Smooth muscle cell (in vitro differentiated cells): ENCODE measurements at regions not wholly inside any gene's neighbourhood (a gene's known extent, or its start where the extent isn't known, plus 50 kb on each side); places are given as distances from the start of the nearest gene placed in this dataset.

Experiments used
- DNase-seq: peaks from one replicate; lab custom pipeline; 2025; ENCODE audit not compliant: unreplicated experiment; lab: John Stamatoyannopoulos, UW
- H2AFZ ChIP-seq: fragments of 200-600 bp; sonication (generic); 2 replicates; pipeline ENCODE4 v1.6.0; 2016; ENCODE audit warnings: antibody characterized with exemption, low read depth, mild to moderate bottlenecking
- H3F3A ChIP-seq: fragments of 200-600 bp; sonication (generic); 2 replicates; pipeline ENCODE4 v1.6.0; 2017; ENCODE audit warnings: antibody characterized with exemption, low read depth
- H3K27ac ChIP-seq: fragments of 200-600 bp; sonication (generic); 2 replicates; pipeline ENCODE4 v1.5.1; 2016; ENCODE audit warnings: low read depth, mild to moderate bottlenecking
- H3K27me3 ChIP-seq: fragments of 200-600 bp; sonication (generic); 2 replicates; pipeline ENCODE4 v1.6.1; 2016; ENCODE audit warnings: low read depth, mild to moderate bottlenecking
- H3K36me3 ChIP-seq: fragments of 200-600 bp; sonication (generic); 2 replicates; pipeline ENCODE4 v1.5.1; 2016; ENCODE audit warnings: low read depth
- H3K4me1 ChIP-seq: fragments of 200-600 bp; sonication (generic); 2 replicates; pipeline ENCODE4 v1.5.1; 2016; ENCODE audit warnings: low read depth
- H3K4me2 ChIP-seq: fragments of 200-600 bp; sonication (generic); 2 replicates; pipeline ENCODE4 v1.6.0; 2016; ENCODE audit warnings: mild to moderate bottlenecking
- H3K4me3 ChIP-seq: fragments of 200-600 bp; sonication (generic); 2 replicates; pipeline ENCODE4 v1.5.1; 2016; ENCODE audit warnings: mild to moderate bottlenecking
- H3K79me2 ChIP-seq: fragments of 200-600 bp; sonication (generic); 2 replicates; pipeline ENCODE4 v1.6.0; 2016; ENCODE audit warnings: low read depth, mild to moderate bottlenecking
- H3K9ac ChIP-seq: fragments of 200-600 bp; sonication (generic); 2 replicates; pipeline ENCODE4 v1.6.0; 2016; ENCODE audit warnings: low read depth
- H3K9me3 ChIP-seq: fragments of 200-600 bp; sonication (generic); replicated peaks from 2 replicates; pipeline ENCODE4 v1.5.1; 2016; ENCODE audit warnings: low read depth
- H4K20me1 ChIP-seq: fragments of 200-600 bp; sonication (generic); 2 replicates; pipeline ENCODE4 v1.6.0; 2016; ENCODE audit warnings: low read depth
- CTCF ChIP-seq: fragments of 200-600 bp; sonication (generic); IDR thresholded peaks from 2 replicates; pipeline ENCODE4 v1.5.1; 2017; ENCODE audit warnings: borderline replicate concordance, mild to moderate bottlenecking, antibody characterized with exemption; ENCODE audit not compliant: insufficient read depth, poor library complexity, severe bottlenecking
- whole genome bisulfite sequencing: methylation state at CpG from one replicate; pipeline ENCODE4 v1.1.7; 2016; ENCODE audit warnings: low lambda C conversion rate; 5-methylcytosine and 5-hydroxymethylcytosine counted together

DNA sequence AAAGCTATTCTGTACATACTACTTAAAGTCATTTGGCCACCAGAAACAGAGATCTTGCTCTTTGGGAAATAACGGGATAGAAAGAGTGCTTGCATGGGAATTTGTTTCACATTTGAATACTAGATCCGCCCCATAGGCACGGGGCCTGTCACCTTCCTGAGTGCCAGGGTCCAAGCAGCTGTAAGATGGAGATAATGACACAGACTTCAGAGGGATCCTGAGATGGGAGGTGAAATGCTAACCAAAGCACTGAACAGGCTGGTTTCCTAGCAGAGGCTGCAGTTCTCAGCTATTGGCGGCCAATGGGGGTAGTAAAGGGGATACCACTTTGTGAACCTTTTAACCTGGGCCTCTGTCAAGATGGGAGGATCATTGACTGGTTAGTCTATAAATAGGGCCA lies 225.4 kb downstream of the IRF8 start:
- H3F3A ChIP-seq, result no peaks in the 10 kb centered on the region
- H4K20me1 ChIP-seq, result no peaks in the 10 kb centered on the region
- H3K9me3 ChIP-seq, result no peaks in the 10 kb centered on the region
- no peak overlapping the region for H3K9ac ChIP-seq
- no peak for DNase-seq
- WGBS, result 91% methylated on average over 4 of the region's 4 CpGs
- no peak overlapping the region for H3K4me2 ChIP-seq
- no peak overlapping the region for H2AFZ ChIP-seq
- TF ChIP-seq CTCF, result no peak
- H3K4me1 ChIP-seq, result no peaks in the 10 kb centered on the region
- no peaks in the 10 kb centered on the region for H3K36me3 ChIP-seq
- no peak overlapping the region for H3K27ac ChIP-seq
- no peak overlapping the region for H3K4me3 ChIP-seq
- H3K79me2 ChIP-seq, result no peaks in the 10 kb centered on the region
- peaks cover 5% of the 10 kb centered on the region for H3K27me3 ChIP-seq

DNA sequence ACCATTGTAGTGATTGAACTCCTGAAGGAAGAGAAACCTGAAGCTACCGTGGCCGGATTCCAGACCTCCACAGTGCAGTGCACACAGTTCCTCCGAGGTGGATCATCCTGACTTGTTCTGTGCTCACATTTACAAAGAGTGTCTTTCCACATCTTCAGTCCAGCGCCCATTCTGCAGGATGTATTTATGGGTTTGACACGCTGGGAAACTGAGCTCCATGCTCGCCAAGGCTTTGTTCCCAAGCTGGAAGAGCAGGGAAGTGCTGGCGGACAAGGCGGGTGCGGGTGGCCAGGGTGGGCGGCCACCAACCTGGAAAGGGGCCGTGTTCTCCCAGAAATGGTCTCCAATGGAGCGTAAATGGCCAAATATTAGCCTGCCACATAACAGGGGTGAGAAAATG lies 227.9 kb downstream of the IRF8 start:
- 96% methylated on average over 12 of the region's 12 CpGs for WGBS
- Histone ChIP-seq H3F3A (peaks cover 4% of the 10 kb centered on the region), H3K36me3 (no peaks in the 10 kb centered on the region), H3K79me2 (no peaks in the 10 kb centered on the region), H4K20me1 (no peaks in the 10 kb centered on the region), H2AFZ (no peak overlapping the region), H3K27ac (no peak overlapping the region), H3K4me1 (no peaks in the 10 kb centered on the region), H3K9me3 (no peaks in the 10 kb centered on the region), H3K27me3 (peaks cover 3% of the 10 kb centered on the region), H3K4me3 (no peak overlapping the region), H3K4me2 (no peak overlapping the region), H3K9ac (no peak overlapping the region)
- DNase-seq, result no peak
- no peak for TF ChIP-seq CTCF

DNA sequence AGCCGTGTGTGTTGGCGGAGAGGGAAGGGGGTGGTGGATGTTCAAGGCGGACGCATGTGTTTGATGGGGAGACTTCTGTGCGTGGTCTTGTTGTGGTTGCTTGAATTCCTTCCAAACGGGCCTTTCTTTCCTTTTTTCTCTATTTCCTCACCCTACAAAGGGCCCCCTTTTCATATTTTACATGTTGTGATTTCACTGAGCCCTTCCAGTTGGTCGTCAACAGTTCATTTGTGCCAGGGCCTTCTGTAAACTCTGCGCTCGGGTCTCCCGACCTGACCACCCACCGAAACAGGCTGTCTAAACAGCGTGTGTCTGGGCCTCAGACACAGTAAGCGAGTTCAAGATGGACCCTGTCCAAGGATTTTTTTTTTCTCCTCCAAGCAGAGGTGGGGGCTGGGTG lies 228.4 kb downstream of the IRF8 start:
- Histone ChIP-seq H3K4me1 (no peaks in the 10 kb centered on the region), H3K27me3 (no peaks in the 10 kb centered on the region), H3K9me3 (no peaks in the 10 kb centered on the region), H3K79me2 (no peaks in the 10 kb centered on the region), H3F3A (peaks cover 4% of the 10 kb centered on the region), H3K36me3 (no peaks in the 10 kb centered on the region), H4K20me1 (no peaks in the 10 kb centered on the region), H3K9ac (no peak overlapping the region), H3K4me2 (no peak overlapping the region), H3K4me3 (no peak overlapping the region), H2AFZ (no peak overlapping the region), H3K27ac (no peak overlapping the region)
- WGBS, result 88% methylated on average over 13 of the region's 13 CpGs
- no peak for DNase-seq
- TF ChIP-seq CTCF, result no peak

DNA sequence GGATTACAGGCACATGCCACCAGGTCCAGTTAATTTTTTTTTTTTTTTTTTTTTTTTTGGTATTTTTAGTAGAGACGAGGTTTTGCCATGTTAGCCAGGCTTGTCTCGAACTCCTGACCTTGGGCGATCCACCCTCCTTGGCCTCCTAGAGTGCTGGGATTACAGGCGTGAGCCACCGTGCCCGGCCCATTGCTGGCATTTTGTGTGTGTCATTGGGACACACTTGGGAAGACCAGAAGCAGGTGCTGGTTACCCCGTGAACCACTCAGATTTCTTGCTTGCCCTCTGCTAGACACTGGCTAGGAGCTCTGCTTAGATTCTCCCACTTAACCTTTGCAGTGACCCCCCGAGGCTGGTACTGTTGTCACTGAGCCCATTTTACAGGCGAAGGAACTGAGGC lies 229.3 kb downstream of the IRF8 start:
- no peaks in the 10 kb centered on the region for H3K36me3 ChIP-seq
- H3K4me1 ChIP-seq, result no peaks in the 10 kb centered on the region
- H3K27me3 ChIP-seq, result no peaks in the 10 kb centered on the region
- peaks cover 4% of the 10 kb centered on the region for H3F3A ChIP-seq
- H3K4me2 ChIP-seq, result no peak overlapping the region
- no peak for TF ChIP-seq CTCF
- H4K20me1 ChIP-seq, result no peaks in the 10 kb centered on the region
- H3K4me3 ChIP-seq, result no peak overlapping the region
- no peaks in the 10 kb centered on the region for H3K9me3 ChIP-seq
- no peaks in the 10 kb centered on the region for H3K79me2 ChIP-seq
- H3K9ac ChIP-seq, result no peak overlapping the region
- WGBS, result 93% methylated on average over 8 of the region's 9 CpGs
- no peak overlapping the region for H2AFZ ChIP-seq
- DNase-seq, result no peak
- H3K27ac ChIP-seq, result no peak overlapping the region
